GM21423 (cell line): ENCODE measurements at regions not wholly inside any gene's neighbourhood (a gene's known extent, or its start where the extent isn't known, plus 50 kb on each side); places are given as distances from the start of the nearest gene placed in this dataset.

ENCODE experiments used
- ATAC-seq: cut with Tn5 transposase; IDR thresholded peaks from one replicate; pipeline ENCODE4 v1.9.1; 2021; ENCODE audit warnings: mild to moderate bottlenecking, moderate library complexity; ENCODE audit not compliant: unreplicated experiment

GRCh38 chr3:88209356-88209755 lies 59.6 kb downstream of the C3orf38 start:
- no peak for ATAC-seq

- ATAC-seq: no peak
Measured at GRCh38 chr3:88211096-88211890, 61.5 kb downstream of the C3orf38 start.

- ATAC-seq: peak; percentile 82
Measured at GRCh38 chr3:88219138-88219792, 69.5 kb downstream of the C3orf38 start.

- no peak for ATAC-seq
Measured at GRCh38 chr3:88220126-88220525, 70.4 kb downstream of the C3orf38 start.

- no peak for ATAC-seq
Measured at GRCh38 chr3:88221726-88222125, 72.0 kb downstream of the C3orf38 start.

GRCh38 chr3:88222343-88222742 lies 72.6 kb downstream of the C3orf38 start:
- no peak for ATAC-seq

- no peak for ATAC-seq
Measured at GRCh38 chr3:88225326-88226008, 75.7 kb downstream of the C3orf38 start.

- ATAC-seq: no peak
Measured at GRCh38 chr3:88226910-88227309, 77.2 kb downstream of the C3orf38 start.

GRCh38 chr3:88230638-88231037 lies 80.9 kb downstream of the C3orf38 start:
- ATAC-seq: no peak

- no peak for ATAC-seq
Measured at GRCh38 chr3:88231207-88231606, 81.4 kb downstream of the C3orf38 start.

- no peak for ATAC-seq
Measured at GRCh38 chr3:88231632-88232031, 81.9 kb downstream of the C3orf38 start.

- ATAC-seq: no peak
Measured at GRCh38 chr3:88235102-88235501, 85.3 kb downstream of the C3orf38 start.

GRCh38 chr3:88239870-88240269 lies 90.1 kb downstream of the C3orf38 start:
- ATAC-seq: no peak

- no peak for ATAC-seq
Measured at GRCh38 chr3:88248658-88249057, 98.9 kb downstream of the C3orf38 start.

- no peak for ATAC-seq
Measured at GRCh38 chr3:88259045-88259444, 109.3 kb downstream of the C3orf38 start.

GRCh38 chr3:88262527-88262926 lies 112.8 kb downstream of the C3orf38 start:
- no peak for ATAC-seq

- no peak for ATAC-seq
Measured at GRCh38 chr3:88263417-88264100, 113.8 kb downstream of the C3orf38 start.

- no peak for ATAC-seq
Measured at GRCh38 chr3:88267441-88267840, 117.7 kb downstream of the C3orf38 start.

- ATAC-seq: no peak
Measured at GRCh38 chr3:88267847-88268246, 118.1 kb downstream of the C3orf38 start.

- ATAC-seq: no peak
Measured at GRCh38 chr3:88280326-88280725, 130.6 kb downstream of the C3orf38 start.

GRCh38 chr3:88282528-88283241 lies 132.9 kb downstream of the C3orf38 start:
- no peak for ATAC-seq
